Upper lobe of left lung (tissue), 4 donors: ENCODE measurements at regions not wholly inside any gene's neighbourhood (a gene's known extent, or its start where the extent isn't known, plus 50 kb on each side); places are given as distances from the start of the nearest gene placed in this dataset.

Source experiments
- POLR2A ChIP-seq, 4 donors: fragments of 450-650 bp; IDR thresholded peaks; one replicate each; pipeline ENCODE4 v1.5.1; 2016 to 2017; ENCODE audit warnings: antibody characterized with exemption in 4 of 4, mild to moderate bottlenecking in 2 of 4
- POLR2AphosphoS5 ChIP-seq, 2 donors: sonication (generic); formaldehyde crosslinking; IDR thresholded peaks; one replicate each; pipeline ENCODE4 v1.5.1; 2017; ENCODE audit warnings: antibody characterized with exemption in 2 of 2
- TF ChIP-seq, protein P1 (sequence below), 6 experiments: fragments of 450-650 bp in 4 of 6; fragments of 200-600 bp in 2 of 6; sonication (generic) in 2 of 6; IDR thresholded peaks; one replicate each; pipeline ENCODE4 v1.5.1; 2016 to 2019; ENCODE audit warnings: antibody characterized with exemption in 6 of 6

DNA sequence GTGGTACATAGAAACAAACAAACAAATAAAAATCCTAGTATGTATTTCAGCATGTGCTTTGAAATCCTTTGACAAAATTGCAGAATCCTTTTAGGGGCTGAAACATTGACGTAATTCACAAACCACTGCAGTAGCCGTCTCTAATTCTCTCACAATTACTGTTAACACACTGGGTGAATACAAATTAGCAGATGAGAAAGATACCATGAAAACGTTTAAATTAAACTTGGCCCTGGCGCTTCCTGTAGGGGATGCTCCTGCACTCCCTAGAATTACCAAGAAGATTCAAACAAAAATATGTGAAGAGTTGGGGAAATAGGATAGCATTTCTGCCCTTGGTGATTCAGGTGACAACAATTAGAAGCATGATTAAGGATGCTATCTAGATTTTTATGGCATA, 772.5 kb upstream of the PRKX start:
- TF ChIP-seq, protein P1, sequence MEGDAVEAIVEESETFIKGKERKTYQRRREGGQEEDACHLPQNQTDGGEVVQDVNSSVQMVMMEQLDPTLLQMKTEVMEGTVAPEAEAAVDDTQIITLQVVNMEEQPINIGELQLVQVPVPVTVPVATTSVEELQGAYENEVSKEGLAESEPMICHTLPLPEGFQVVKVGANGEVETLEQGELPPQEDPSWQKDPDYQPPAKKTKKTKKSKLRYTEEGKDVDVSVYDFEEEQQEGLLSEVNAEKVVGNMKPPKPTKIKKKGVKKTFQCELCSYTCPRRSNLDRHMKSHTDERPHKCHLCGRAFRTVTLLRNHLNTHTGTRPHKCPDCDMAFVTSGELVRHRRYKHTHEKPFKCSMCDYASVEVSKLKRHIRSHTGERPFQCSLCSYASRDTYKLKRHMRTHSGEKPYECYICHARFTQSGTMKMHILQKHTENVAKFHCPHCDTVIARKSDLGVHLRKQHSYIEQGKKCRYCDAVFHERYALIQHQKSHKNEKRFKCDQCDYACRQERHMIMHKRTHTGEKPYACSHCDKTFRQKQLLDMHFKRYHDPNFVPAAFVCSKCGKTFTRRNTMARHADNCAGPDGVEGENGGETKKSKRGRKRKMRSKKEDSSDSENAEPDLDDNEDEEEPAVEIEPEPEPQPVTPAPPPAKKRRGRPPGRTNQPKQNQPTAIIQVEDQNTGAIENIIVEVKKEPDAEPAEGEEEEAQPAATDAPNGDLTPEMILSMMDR (IDR thresholded peaks at IDR 0.05): no peak
- no peak for TF ChIP-seq POLR2AphosphoS5 (IDR thresholded peaks at IDR 0.05)
- no peak for TF ChIP-seq POLR2A (IDR thresholded peaks at IDR 0.05)
